IgD-negative memory B cell (primary cell): ENCODE measurements at regions not wholly inside any gene's neighbourhood (a gene's known extent, or its start where the extent isn't known, plus 50 kb on each side); places are given as distances from the start of the nearest gene placed in this dataset.
"Not testable (repeated sequence)": the region's sequence is repeated elsewhere in the genome, so short reads cannot be mapped to it uniquely, and the experiment has no call there.

Experiments
- H3K27ac Mint-ChIP-seq, 3 donors: one replicate each; pipeline ENCODE4 v1.8.0; 2020 to 2022; ENCODE audit warnings: mild to moderate bottlenecking in 3 of 3, mixed read lengths in 3 of 3, moderate library complexity in 1 of 3
- H3K27me3 Mint-ChIP-seq: one replicate; pipeline ENCODE4 v1.8.0; 2021; ENCODE audit warnings: mixed read lengths
- H3K36me3 Mint-ChIP-seq: one replicate; pipeline ENCODE4 v1.8.0; 2020; ENCODE audit warnings: mild to moderate bottlenecking, mixed read lengths
- H3K4me1 Mint-ChIP-seq, 3 donors: one replicate each; pipeline ENCODE4 v1.8.0; 2020 to 2022; ENCODE audit warnings: mixed read lengths in 3 of 3, mild to moderate bottlenecking in 1 of 3
- H3K4me3 Mint-ChIP-seq, 4 donors: one replicate each; pipeline ENCODE4 v1.8.0; 2020 to 2022; ENCODE audit warnings: mild to moderate bottlenecking in 4 of 4, mixed read lengths in 4 of 4, moderate library complexity in 3 of 4
- H3K9me3 Mint-ChIP-seq, 3 donors: one replicate each; pipeline ENCODE4 v1.8.0; 2020 to 2021; ENCODE audit warnings: mixed read lengths in 3 of 3, mild to moderate bottlenecking in 1 of 3

GRCh38 chr13:47705185-47705584, 295.9 kb downstream of the SUCLA2 start:
- Mint-ChIP-seq H3K27me3 (peaks cover 5% of the 10 kb centered on the region), H3K4me1 (no peaks in the 10 kb centered on the region), H3K9me3 (no peaks in the 10 kb centered on the region), H3K36me3 (peaks cover 2% of the 10 kb centered on the region), H3K4me3 (no peak overlapping the region), H3K27ac (peak overlapping the region in 1 of 3 donors; percentile 2)

GRCh38 chr13:47696674-47697073, 304.4 kb downstream of the SUCLA2 start:
- no peak overlapping the region for H3K4me3 Mint-ChIP-seq
- H3K4me1 Mint-ChIP-seq: no peaks in the 10 kb centered on the region
- no peaks in the 10 kb centered on the region for H3K36me3 Mint-ChIP-seq
- no peaks in the 10 kb centered on the region for H3K9me3 Mint-ChIP-seq
- peaks cover 2% of the 10 kb centered on the region for H3K27me3 Mint-ChIP-seq
- H3K27ac Mint-ChIP-seq: no peak overlapping the region

GRCh38 chr13:47687577-47687976, 313.5 kb downstream of the SUCLA2 start:
- Mint-ChIP-seq H3K4me1 (no peaks in the 10 kb centered on the region), H3K9me3 (peaks cover 2 to 5% (median 5%) of the 10 kb centered on the region in 3 donors), H3K4me3 (no peak overlapping the region), H3K27ac (no peak overlapping the region), H3K36me3 (no peaks in the 10 kb centered on the region), H3K27me3 (peaks cover 2% of the 10 kb centered on the region)

- H3K4me3 Mint-ChIP-seq, H3K9me3 Mint-ChIP-seq, H3K27me3 Mint-ChIP-seq, H3K36me3 Mint-ChIP-seq, H3K4me1 Mint-ChIP-seq, H3K27ac Mint-ChIP-seq: not testable (repeated sequence)
Observed at GRCh38 chr13:47685156-47685555, 315.9 kb downstream of the SUCLA2 start.

- Mint-ChIP-seq H3K27ac (no peak overlapping the region), H3K36me3 (no peaks in the 10 kb centered on the region), H3K9me3 (peaks cover 1 to 5% (median 4%) of the 10 kb centered on the region in 3 donors), H3K27me3 (peaks cover 2% of the 10 kb centered on the region), H3K4me1 (no peaks in the 10 kb centered on the region), H3K4me3 (no peak overlapping the region)
Observed at GRCh38 chr13:47680748-47681147, 320.3 kb downstream of the SUCLA2 start.

GRCh38 chr13:47679401-47679800, 321.7 kb downstream of the SUCLA2 start:
- Mint-ChIP-seq H3K4me1 (no peaks in the 10 kb centered on the region), H3K27me3 (peaks cover 2% of the 10 kb centered on the region), H3K9me3 (peaks cover 0 to 3% (median 1%) of the 10 kb centered on the region in 3 donors), H3K27ac (no peak overlapping the region), H3K36me3 (no peaks in the 10 kb centered on the region), H3K4me3 (no peak overlapping the region)

GRCh38 chr13:47678201-47678968, 322.7 kb downstream of the SUCLA2 start:
- Mint-ChIP-seq H3K4me3 (no peak overlapping the region), H3K27ac (no peak overlapping the region), H3K36me3 (no peaks in the 10 kb centered on the region), H3K27me3 (peaks cover 2% of the 10 kb centered on the region), H3K4me1 (no peaks in the 10 kb centered on the region), H3K9me3 (peaks cover 0 to 1% (median 0%) of the 10 kb centered on the region in 3 donors)

- peaks cover 3% of the 10 kb centered on the region for H3K27me3 Mint-ChIP-seq
- no peaks in the 10 kb centered on the region for H3K9me3 Mint-ChIP-seq
- no peaks in the 10 kb centered on the region for H3K36me3 Mint-ChIP-seq
- no peaks in the 10 kb centered on the region for H3K4me1 Mint-ChIP-seq
- H3K4me3 Mint-ChIP-seq: no peak overlapping the region
- no peak overlapping the region for H3K27ac Mint-ChIP-seq
Observed at GRCh38 chr13:47675871-47676270, 325.2 kb downstream of the SUCLA2 start.

- Mint-ChIP-seq H3K4me1 (no peaks in the 10 kb centered on the region), H3K36me3 (no peaks in the 10 kb centered on the region), H3K9me3 (no peaks in the 10 kb centered on the region), H3K27ac (no peak overlapping the region), H3K27me3 (peaks cover 2% of the 10 kb centered on the region), H3K4me3 (no peak overlapping the region)
Observed at GRCh38 chr13:47673009-47673850, 327.8 kb downstream of the SUCLA2 start.

- no peaks in the 10 kb centered on the region for H3K36me3 Mint-ChIP-seq
- no peaks in the 10 kb centered on the region for H3K4me1 Mint-ChIP-seq
- H3K4me3 Mint-ChIP-seq: no peak overlapping the region
- peaks cover 0 to 2% (median 0%) of the 10 kb centered on the region in 3 donors for H3K9me3 Mint-ChIP-seq
- peaks cover 2% of the 10 kb centered on the region for H3K27me3 Mint-ChIP-seq
- no peak overlapping the region for H3K27ac Mint-ChIP-seq
Observed at GRCh38 chr13:47672245-47673008, 328.6 kb downstream of the SUCLA2 start.

GRCh38 chr13:47671776-47672175, 329.3 kb downstream of the SUCLA2 start:
- H3K36me3 Mint-ChIP-seq: no peaks in the 10 kb centered on the region
- H3K27ac Mint-ChIP-seq: no peak overlapping the region
- no peaks in the 10 kb centered on the region for H3K4me1 Mint-ChIP-seq
- peaks cover 0 to 2% (median 0%) of the 10 kb centered on the region in 3 donors for H3K9me3 Mint-ChIP-seq
- H3K27me3 Mint-ChIP-seq: peaks cover 2% of the 10 kb centered on the region
- H3K4me3 Mint-ChIP-seq: no peak overlapping the region

GRCh38 chr13:47665043-47665442, 336.0 kb downstream of the SUCLA2 start:
- H3K4me3 Mint-ChIP-seq: no peak overlapping the region

GRCh38 chr13:47661076-47661475, 340.0 kb downstream of the SUCLA2 start:
- Mint-ChIP-seq H3K27me3 (peaks cover 9% of the 10 kb centered on the region), H3K36me3 (no peaks in the 10 kb centered on the region), H3K27ac (no peak overlapping the region), H3K4me3 (no peak overlapping the region), H3K4me1 (no peaks in the 10 kb centered on the region), H3K9me3 (peaks cover 0 to 4% (median 4%) of the 10 kb centered on the region in 3 donors)

More at GRCh38 chr13:47665043-47665442, 336.0 kb downstream of the SUCLA2 start:
- Mint-ChIP-seq H3K9me3 (peaks cover 0 to 5% (median 4%) of the 10 kb centered on the region in 3 donors), H3K27ac (no peak overlapping the region), H3K27me3 (peaks cover 3% of the 10 kb centered on the region), H3K4me1 (no peaks in the 10 kb centered on the region), H3K36me3 (no peaks in the 10 kb centered on the region)

GRCh38 chr13:47656651-47657050, 344.4 kb downstream of the SUCLA2 start:
- Mint-ChIP-seq H3K4me1 (no peaks in the 10 kb centered on the region), H3K36me3 (peaks cover 2% of the 10 kb centered on the region), H3K4me3 (no peak overlapping the region), H3K27me3 (peaks cover 6% of the 10 kb centered on the region), H3K9me3 (peaks cover 0 to 4% (median 4%) of the 10 kb centered on the region in 3 donors), H3K27ac (peak overlapping the region in 1 of 3 donors; percentile 4)

- Mint-ChIP-seq H3K4me3 (no peak overlapping the region), H3K9me3 (no peaks in the 10 kb centered on the region), H3K27ac (no peak overlapping the region), H3K27me3 (peaks cover 2% of the 10 kb centered on the region), H3K4me1 (no peaks in the 10 kb centered on the region), H3K36me3 (peaks cover 2% of the 10 kb centered on the region)
Observed at GRCh38 chr13:47650209-47650608, 350.9 kb downstream of the SUCLA2 start.
